ENCODE measurements at regions not wholly inside any gene's neighbourhood (a gene's known extent, or its start where the extent isn't known, plus 50 kb on each side); places are given as distances from the start of the nearest gene placed in this dataset.

GRCh38 chr6:6524951-6525350 lies 63.6 kb upstream of the LY86 start:
- intact Hi-C loops (cut with DNase I) = loop anchor here in 1 of 2 donors (2.0 kb wide), 1 partner anchor 20 kb away; no protein-coding TSS in a partner anchor
- no peaks in the 10 kb centered on the region for H3K9me3 ChIP-seq (replicated peaks in 1 of 3)
- TF ChIP-seq POLR2A (IDR thresholded peaks at IDR 0.05) = no peak
- TF ChIP-seq CTCF (IDR thresholded peaks at IDR 0.05) = no peak
- H3K27me3 ChIP-seq = no peaks in the 10 kb centered on the region
- no peaks in the 10 kb centered on the region for H3K36me3 ChIP-seq (replicated peaks in 1 of 2)
- no peak for DNase-seq
- no peak overlapping the region for H3K4me3 ChIP-seq
- WGBS, 4 donors = 76 to 91% (median 81%) methylated on average over 3 of the region's 3 CpGs
- no peak overlapping the region for H3K27ac ChIP-seq
- no peaks in the 10 kb centered on the region for H3K4me1 ChIP-seq (replicated peaks in 1 of 2)

GRCh38 chr6:6525933-6526332 lies 62.6 kb upstream of the LY86 start:
- H3K4me1 ChIP-seq (replicated peaks in 1 of 2) = no peaks in the 10 kb centered on the region
- H3K9me3 ChIP-seq (replicated peaks in 1 of 3) = no peaks in the 10 kb centered on the region
- no peaks in the 10 kb centered on the region for H3K27me3 ChIP-seq
- TF ChIP-seq CTCF (IDR thresholded peaks at IDR 0.05) (no peak), POLR2A (IDR thresholded peaks at IDR 0.05) (no peak)
- H3K4me3 ChIP-seq = no peak overlapping the region
- no peak overlapping the region for H3K27ac ChIP-seq
- intact Hi-C loops (cut with DNase I) = loop anchor here in 1 of 2 donors (2.0 kb wide), 1 partner anchor 19 kb away; no protein-coding TSS in a partner anchor
- 77 to 93% (median 88%) methylated on average over 2 of the region's 2 CpGs for WGBS, 4 donors
- no peaks in the 10 kb centered on the region for H3K36me3 ChIP-seq (replicated peaks in 1 of 2)
- no peak for DNase-seq

- no peaks in the 10 kb centered on the region for H3K9me3 ChIP-seq (replicated peaks in 1 of 3)
- no peak overlapping the region for H3K4me3 ChIP-seq
- intact Hi-C loops (cut with DNase I) = no loop called here
- H3K27me3 ChIP-seq = no peaks in the 10 kb centered on the region
- H3K36me3 ChIP-seq (replicated peaks in 1 of 2) = no peaks in the 10 kb centered on the region
- H3K27ac ChIP-seq = no peak overlapping the region
- WGBS, 4 donors = 80 to 91% (median 89%) methylated on average over 3 of the region's 3 CpGs
- no peaks in the 10 kb centered on the region for H3K4me1 ChIP-seq (replicated peaks in 1 of 2)
- TF ChIP-seq CTCF (IDR thresholded peaks at IDR 0.05) (no peak), POLR2A (IDR thresholded peaks at IDR 0.05) (no peak)
- no peak for DNase-seq
Measured at GRCh38 chr6:6529275-6529674, 59.2 kb upstream of the LY86 start.

- TF ChIP-seq CTCF (IDR thresholded peaks at IDR 0.05) (no peak), POLR2A (IDR thresholded peaks at IDR 0.05) (no peak)
- H3K27ac ChIP-seq = no peak overlapping the region
- H3K9me3 ChIP-seq (replicated peaks in 1 of 3) = no peaks in the 10 kb centered on the region
- no peak for DNase-seq
- H3K27me3 ChIP-seq = no peaks in the 10 kb centered on the region
- H3K36me3 ChIP-seq (replicated peaks in 1 of 2) = no peaks in the 10 kb centered on the region
- no peaks in the 10 kb centered on the region for H3K4me1 ChIP-seq (replicated peaks in 1 of 2)
- WGBS, 4 donors = 50 to 78% (median 73%) methylated on average over 3 of the region's 3 CpGs
- no peak overlapping the region for H3K4me3 ChIP-seq
- intact Hi-C loops (cut with DNase I) = no loop called here
Measured at GRCh38 chr6:6533176-6533575, 55.3 kb upstream of the LY86 start.
